GM23338 (cell line): ENCODE measurements at regions not wholly inside any gene's neighbourhood (a gene's known extent, or its start where the extent isn't known, plus 50 kb on each side); places are given as distances from the start of the nearest gene placed in this dataset. TPM values are rescaled to one million over a fixed set of nuclear protein-coding genes. Genes with fewer than 3 reads are reported as not detected.

Source experiments
- microRNA counts: library from miRNA; unstranded; fragments of <30 nt; microRNA quantifications from one replicate; lab custom pipeline; 2017
- microRNA-seq: library from miRNA; unstranded; fragments of <30 nt; microRNA quantifications from one replicate; pipeline ENCODE4, GENCODE V29; 2017
- small RNA-seq: library from RNA; depleted of rRNA; stranded (forward); fragments of <200 nt; gene quantifications from one replicate; pipeline ENCODE3, GENCODE V24; 2014; ENCODE audit warnings: low replicate concordance

MicroRNAs in the stretch of these regions (microRNA counts, 767-probe panel; counts per million panel counts)
- 4,899 counts per million, percentile 17 among the panel's probes with 10 or more counts for microRNA hsa-miR-4455 (lab: Ali Mortazavi, UCI)

Small RNAs in the stretch of these regions (microRNA-seq; reads per million reads assigned to microRNA genes)
- not detected for gene MIR4455

Small RNAs in the stretch of these regions (small RNA-seq; reads per million reads assigned to genes)
- not detected for gene MIR4455
